ENCODE measurements at regions not wholly inside any gene's neighbourhood (a gene's known extent, or its start where the extent isn't known, plus 50 kb on each side); places are given as distances from the start of the nearest gene placed in this dataset.

GRCh38 chr3:110813541-110813940 lies 258.1 kb upstream of the NECTIN3 start:
- TF ChIP-seq CTCF (IDR thresholded peaks at IDR 0.05; ENCODE audit: low read depth, low read length, missing control alignments), result no peak
- no peak overlapping the region for H3K4me3 ChIP-seq (ENCODE audit: low read depth, low read length)
- no peak for DNase-seq (ENCODE audit: low read depth)

DNA sequence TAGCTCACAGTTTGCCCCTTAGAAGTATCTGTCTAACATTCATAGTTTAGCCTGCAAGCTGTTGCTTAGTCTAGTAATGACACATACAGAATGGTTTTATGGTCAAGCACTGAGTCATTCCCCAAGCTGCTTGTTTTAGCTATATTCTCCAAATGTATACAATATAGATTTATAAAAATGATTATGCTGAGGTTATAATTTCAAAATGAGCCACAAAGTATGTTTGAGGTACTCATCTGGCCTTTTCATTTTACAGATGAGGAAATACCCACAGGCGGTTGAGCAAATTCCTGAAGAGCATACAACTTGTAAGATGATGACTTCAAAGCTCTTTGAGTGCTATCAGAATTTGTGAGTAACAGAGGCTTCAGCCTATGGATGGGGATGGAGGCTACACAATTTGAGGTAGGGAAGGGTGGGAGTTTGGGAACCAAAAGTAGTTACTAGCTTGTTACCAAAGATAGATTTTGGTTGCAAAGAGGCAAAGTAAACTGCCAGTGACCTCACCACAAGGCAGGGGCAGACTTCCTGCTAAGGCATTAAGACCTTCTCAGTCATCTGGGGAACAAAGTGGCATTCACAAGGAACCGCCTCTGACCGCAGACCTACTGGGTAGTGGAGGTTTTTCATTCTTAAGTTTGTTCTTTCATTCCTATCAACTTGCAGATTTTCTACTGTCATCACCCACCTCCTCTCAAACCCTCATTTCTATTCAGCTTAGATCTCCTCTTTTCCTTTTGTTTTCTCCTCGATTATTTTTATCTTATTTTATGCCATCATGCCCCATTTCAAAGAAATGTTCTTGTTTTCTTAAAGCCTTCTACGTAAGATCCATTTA lies 257.2 kb upstream of the NECTIN3 start:
- no peak for TF ChIP-seq CTCF (IDR thresholded peaks at IDR 0.05; ENCODE audit: low read depth, low read length, missing control alignments)
- peak; percentile 29 for DNase-seq (ENCODE audit: low read depth)
- H3K4me3 ChIP-seq (ENCODE audit: low read depth, low read length), result no peak overlapping the region

DNA sequence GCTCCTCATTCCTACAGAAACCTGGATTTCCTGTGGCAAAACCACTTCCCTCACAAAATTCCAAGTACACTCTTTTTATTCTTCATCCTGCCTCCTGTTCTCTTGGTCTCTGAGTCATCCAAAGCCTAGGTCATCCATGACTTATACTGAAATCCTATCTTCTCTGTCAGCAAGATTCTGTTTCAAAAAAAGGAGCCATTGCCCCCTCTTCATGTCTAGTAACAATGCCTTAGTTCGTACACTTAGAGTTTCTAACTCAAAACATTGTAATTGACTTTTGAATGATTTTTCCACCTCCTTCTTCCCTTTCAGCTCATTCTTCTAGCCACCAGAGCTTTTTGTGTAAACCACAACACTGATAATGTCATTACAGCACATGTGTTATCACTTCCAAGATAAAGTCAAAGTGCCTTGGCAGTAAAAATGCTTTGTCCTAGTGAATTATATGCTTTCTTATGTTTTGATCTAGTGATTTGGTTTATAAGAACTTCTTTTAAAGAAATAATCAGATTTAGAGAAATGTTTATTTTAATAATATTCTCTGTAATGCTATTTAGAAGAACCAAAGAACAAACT lies 256.5 kb upstream of the NECTIN3 start:
- no peak overlapping the region for H3K4me3 ChIP-seq (ENCODE audit: low read depth, low read length)
- no peak for TF ChIP-seq CTCF (IDR thresholded peaks at IDR 0.05; ENCODE audit: low read depth, low read length, missing control alignments)
- no peak for DNase-seq (ENCODE audit: low read depth)

GRCh38 chr3:110816008-110816407 lies 255.6 kb upstream of the NECTIN3 start:
- TF ChIP-seq CTCF (IDR thresholded peaks at IDR 0.05; ENCODE audit: low read depth, low read length, missing control alignments), result no peak
- no peak for DNase-seq (ENCODE audit: low read depth)
- no peak overlapping the region for H3K4me3 ChIP-seq (ENCODE audit: low read depth, low read length)

GRCh38 chr3:110821586-110821985 lies 250.0 kb upstream of the NECTIN3 start:
- TF ChIP-seq CTCF (IDR thresholded peaks at IDR 0.05; ENCODE audit: low read depth, low read length, missing control alignments), result no peak
- DNase-seq (ENCODE audit: low read depth), result no peak
- no peak overlapping the region for H3K4me3 ChIP-seq (ENCODE audit: low read depth, low read length)

DNA sequence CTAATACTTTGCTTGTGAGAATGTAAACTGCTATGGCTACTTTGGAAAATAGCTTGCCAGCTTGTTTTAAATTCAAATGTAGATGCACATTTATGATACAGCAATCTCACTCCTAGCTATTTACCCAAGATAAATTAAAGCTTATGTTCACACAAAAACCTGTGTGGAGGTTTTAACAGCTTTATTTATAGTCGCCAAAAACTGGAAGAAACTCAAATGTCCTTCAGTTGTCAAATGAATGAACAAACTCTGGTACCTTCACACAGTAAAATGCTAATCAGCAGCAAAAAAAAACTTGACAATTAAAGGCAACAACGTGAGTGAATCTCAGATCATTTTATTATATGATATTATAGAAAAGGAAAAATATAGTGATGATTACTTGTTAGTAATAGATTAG lies 248.6 kb upstream of the NECTIN3 start:
- no peak for TF ChIP-seq CTCF (IDR thresholded peaks at IDR 0.05; ENCODE audit: low read depth, low read length, missing control alignments)
- DNase-seq (ENCODE audit: low read depth), result no peak
- H3K4me3 ChIP-seq (ENCODE audit: low read depth, low read length), result no peak overlapping the region

DNA sequence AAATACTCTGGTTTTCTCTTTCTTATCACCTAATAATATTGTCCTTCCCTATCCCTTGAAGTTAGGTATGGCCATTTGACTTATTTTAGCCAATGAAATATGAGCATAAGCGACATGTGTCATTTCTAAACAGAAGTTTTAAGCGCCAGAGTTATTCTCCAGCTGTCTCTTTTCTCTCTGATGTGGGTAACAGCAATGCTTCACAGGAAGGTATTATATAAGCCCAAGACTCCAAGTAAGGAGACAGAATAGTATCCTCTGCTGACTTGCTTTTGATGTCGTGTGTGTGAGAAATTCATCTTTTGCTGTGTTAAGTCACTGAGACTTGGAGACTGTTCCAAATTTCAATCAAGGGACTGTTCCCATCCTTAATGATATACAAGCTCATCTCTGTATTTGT lies 224.6 kb upstream of the NECTIN3 start:
- H3K4me3 ChIP-seq (ENCODE audit: low read depth, low read length), result no peak overlapping the region
- no peak for DNase-seq (ENCODE audit: low read depth)
- no peak for TF ChIP-seq CTCF (IDR thresholded peaks at IDR 0.05; ENCODE audit: low read depth, low read length, missing control alignments)

Data from GM12864 (cell line).